Left forelimb (tissue), 1 donor: ENCODE measurements at regions not wholly inside any gene's neighbourhood (a gene's known extent, or its start where the extent isn't known, plus 50 kb on each side); places are given as distances from the start of the nearest gene placed in this dataset.
A peak's percentile ranks its signal among the peaks of the same experiment; 100 is the strongest.

Experiments
- DNase-seq: peaks from one replicate; pipeline ENCODE4 v3.0.0-alpha.2; 2018; ENCODE audit warnings: low spot score

DNA sequence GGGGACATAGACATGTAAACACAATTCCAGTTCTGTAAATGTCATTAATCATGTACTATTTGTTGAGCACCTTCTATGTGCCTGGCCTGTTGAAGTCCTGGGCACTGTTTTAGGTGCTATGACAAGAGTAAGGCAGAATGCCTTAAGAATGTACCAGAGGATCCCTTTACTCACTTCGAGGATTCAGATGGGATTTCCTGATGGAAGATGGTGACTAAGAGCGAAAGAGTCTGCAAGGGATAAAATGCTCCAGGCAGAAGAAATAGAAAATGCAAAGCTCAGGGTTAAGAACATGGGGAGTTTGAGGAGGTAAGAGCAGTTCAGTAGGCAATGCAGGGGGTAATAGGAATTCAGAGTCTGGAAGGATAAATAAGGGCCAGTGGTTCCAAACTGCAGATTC lies 671.3 kb upstream of the TBX3 start:
- DNase-seq: no peak

DNA sequence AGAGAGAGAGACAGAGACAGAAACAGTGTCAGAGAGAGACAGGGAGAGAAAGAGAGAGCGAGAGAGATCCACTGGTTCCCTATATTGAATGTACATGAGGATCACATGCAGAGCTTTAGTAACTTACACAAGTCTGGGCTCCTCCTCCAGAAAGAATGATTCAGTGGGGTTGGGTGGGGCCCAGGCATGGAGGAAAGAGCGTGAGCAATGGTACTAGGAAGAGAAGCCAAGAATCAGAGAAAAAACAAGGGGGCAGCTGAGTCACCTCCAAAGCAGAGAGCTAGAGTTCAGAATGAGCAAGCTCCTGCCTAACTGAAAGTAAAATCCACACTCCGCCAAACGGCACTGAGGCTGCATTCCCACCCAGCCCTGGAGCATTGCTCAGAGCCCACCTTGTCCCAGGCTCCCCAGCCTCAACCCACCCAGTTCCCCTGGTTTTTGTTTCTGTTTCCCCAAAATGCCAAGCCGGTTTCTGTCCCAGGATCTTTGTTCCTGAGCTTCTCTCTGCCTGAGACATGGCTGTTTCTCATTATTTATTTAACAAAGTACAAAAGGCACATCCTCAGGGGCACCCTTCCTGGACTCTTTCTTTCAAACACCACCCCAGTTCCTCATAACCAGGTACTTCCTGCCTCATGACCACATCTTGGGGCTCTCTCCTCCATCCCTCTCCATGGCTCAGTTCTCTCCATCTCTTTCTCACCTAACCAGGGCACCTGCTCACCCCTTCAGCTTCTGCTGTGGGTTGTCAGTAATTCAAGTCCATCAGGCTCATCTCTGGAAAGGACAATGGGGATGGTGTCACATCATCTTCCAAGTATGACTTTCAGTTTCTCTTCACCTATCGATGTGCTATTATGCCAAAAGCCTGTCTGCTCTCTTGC lies 670.3 kb upstream of the TBX3 start:
- no peak for DNase-seq

DNA sequence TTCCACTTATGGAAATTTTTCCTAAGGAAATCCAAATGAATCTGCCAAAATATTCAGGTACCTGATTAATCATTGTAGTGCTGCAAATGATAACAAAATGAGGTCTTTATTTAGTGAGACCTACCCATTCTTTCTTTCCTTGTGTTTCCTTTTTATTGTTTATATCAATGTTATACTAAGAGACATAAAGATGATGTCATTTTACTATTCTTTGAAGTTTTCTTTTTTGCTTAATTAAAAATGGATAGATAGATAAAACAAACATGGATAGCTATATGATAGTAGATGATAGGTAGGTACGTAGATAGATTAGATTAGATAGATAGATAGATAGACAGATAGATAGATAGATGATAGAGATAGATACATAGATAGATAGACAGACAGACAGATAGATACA lies 669.5 kb upstream of the TBX3 start:
- no peak for DNase-seq

DNA sequence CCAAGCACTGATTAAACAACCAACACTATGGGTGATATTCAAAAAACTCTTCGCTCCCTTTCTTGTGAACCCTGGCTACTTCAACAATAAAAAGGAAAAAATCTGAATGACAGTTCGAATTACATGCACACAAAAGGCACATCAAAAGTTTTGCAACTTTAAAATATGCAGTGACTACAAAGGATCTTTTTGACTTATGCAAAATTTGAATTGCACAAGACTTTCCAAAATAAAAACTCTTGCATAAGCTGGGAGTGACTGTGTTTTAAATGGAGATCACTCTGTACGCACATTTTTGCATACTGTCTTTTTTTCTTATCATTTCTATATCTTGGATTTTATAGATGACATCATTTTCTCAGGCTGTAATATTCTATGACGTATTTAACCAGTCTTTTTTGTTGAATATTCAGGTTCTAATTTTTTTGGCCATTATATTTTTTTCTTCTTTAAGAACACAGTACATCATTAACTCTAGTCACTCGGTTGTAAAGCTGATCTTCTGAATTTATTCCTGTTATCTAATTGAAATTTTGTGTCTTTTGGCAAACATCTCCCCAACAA lies 667.6 kb upstream of the TBX3 start:
- DNase-seq: no peak

DNA sequence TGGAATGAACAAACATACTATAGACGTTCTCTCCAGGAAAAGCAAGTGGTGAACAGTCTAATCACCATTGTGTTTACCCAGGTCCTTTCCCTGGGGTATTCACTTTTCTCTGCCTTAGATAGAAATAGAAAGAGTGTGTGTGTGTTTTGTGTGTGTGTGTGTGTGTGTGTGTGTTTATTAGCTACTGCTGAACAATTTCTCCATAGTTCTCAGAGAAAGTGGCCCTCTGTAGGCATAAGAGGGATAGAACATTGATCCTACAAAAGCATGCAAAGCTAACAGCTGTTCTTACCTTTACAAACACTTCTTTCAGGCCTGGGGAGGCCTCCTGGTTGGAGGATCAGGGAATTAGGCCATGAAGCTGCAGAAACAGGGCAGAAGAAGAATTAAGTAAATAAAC lies 665.7 kb upstream of the TBX3 start:
- no peak for DNase-seq

DNA sequence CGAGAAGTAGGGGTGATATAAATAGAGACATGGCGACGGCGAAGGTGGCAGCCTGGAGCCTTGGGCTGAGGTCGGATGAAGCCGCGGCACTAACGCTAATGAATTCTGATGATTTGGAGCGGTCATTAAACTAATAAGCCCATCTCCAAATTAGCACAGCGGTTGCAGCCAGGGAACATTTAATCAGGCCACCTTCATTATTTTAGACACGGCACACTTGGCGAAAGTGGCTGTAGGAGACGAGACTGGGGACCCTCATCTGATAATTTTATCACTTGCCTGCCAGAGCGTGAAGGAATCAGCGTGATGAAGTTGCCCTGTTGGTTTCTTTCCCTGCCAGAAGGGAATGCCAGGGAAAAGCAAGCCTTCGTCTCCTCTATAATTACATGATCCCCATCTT lies 664.3 kb upstream of the TBX3 start:
- no peak for DNase-seq

DNA sequence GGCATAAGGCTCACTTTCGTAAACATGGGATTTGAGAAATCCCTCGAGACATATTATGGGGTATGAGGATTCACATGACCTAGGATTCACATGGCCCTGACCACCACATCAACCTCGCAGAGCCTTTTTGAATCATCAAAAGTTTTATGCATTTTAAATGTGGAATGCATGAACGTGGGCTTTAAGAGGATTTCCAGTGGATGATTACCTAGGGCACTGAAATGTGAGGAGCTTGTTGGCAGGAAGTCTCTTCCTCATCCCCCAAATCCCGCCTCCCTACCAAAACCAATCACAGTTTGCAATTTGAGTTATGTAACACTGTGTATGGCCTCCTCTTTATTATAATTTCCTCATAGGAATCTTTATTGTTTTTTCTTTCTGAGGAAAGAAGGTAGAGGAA lies 659.6 kb upstream of the TBX3 start:
- DNase-seq: no peak

DNA sequence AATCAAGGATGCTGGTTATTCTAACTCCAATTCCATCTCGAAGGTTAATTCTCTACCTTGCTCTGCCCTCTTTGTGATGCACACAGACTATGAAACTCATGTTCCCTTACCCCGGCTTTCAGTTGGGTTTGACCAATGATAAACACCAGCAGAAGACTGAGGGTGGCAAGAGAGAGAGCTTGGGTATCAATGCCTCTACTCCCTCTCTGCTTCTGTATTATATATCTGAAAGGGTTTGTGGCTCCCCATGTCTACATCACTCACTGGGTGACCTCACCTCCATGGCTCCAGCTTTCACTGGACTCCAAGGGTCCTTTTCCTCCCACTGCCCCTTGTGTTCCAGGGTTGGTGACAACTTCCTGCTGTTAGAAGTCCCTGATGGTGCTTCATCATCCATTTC lies 659.0 kb upstream of the TBX3 start:
- no peak for DNase-seq

DNA sequence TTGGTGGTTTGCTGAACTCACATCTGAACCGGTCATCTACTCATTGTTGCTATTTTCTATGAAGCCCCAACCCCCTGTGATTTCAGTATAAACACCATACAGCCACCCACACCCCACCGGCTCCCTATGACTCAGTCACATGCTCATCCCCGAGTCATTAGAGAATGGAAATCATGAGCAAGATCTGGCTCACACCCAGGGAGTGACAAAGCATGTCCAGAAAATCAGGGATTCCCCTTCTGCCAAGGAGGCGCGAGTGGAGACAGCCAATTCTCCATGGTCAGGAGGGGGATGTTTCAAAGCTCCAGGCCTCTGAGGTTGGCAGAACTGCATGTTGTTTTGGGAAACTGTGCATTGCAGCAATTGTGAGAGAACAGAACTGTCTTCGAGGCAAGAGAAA lies 657.5 kb upstream of the TBX3 start:
- peak; percentile 77 for DNase-seq

DNA sequence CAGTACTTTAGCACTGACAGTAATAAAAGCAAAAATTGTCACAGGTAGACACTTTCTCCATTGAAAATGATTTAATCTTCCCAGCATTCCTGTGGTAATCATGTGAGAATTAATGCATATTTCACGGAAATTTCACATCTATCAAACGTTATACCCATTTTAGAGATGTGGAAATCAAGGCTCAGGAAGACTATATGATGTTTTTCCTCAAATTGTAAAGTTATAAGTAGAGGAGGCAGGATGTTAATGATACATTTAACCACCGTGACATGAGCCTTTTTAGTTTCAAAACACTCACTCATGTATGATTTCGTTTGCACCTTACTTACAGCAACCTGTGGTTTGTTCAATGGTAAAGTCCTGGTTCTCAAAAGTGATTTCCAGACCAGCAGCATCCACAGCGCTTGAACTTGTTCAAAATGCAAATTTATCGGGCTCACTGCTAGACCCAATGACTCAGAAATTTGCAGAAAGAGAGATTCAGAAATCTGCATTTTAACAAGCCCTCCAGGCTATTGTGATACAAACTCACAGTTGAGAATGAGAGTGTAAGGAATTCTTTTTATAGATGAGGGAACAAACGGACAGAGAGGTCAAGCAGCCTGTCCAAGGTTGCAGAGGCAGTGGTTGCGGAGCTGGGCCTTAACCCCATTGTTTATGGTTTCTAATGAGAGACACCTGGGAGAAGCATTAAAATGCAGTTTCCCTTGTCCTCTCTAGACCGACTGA lies 654.8 kb upstream of the TBX3 start:
- no peak for DNase-seq

DNA sequence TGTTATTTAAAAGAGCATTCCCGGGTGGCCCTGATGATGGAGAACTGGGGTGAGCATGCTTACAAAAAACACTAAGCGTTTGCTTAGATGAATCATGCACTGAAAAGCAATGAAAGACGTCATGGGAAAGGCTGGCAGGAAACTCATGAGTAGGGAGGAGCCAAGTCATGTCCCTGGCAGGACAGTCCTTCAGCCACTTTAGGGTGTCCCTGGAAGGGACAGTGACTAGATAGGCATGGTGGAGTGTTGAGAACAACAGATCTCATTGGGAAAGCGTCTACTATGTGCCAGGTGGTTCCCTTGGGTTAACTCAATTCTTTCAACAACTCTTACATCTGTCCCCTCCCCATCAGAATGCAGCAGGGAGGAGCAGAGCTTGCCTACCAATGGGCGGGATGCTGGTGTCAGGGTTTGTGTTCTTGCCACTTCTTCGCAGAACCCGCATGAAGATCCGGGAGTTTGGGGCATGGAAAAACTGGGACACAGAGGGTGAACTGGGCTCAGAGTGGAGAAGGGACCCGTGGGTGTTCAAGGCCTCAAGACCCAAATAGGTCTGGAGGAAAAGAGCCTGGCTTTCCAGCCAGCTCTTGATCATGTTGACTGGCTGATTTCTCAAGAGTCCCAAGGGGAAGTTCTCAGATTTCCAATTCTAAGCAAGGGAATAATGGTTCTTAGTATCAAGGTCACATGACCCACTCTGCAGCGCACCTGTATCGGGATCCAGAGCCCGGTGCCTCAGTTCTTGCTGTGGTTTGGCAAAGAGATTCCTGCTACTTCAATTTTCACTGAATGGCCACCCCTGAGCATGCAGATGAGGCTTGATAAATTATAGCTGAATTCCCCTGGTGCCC lies 653.9 kb upstream of the TBX3 start:
- no peak for DNase-seq

DNA sequence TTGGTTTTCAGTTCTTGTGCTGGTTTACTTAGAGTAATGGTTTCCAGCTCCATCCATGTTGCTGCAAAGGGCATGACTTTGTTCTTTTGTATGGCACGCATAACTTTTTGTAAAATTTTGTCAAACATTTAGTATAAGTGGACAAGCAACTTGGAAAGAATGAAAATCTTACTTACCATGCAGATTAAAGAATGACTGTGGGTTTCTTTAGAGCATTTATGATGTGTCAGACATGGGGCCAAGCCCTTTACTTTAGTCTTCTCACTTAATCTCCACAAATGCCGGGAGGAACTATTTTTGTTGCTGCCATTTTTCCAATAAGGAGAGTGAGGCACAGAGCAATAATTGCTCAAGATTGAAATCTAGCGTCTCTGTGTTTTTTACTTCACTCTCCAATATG lies 652.5 kb upstream of the TBX3 start:
- no peak for DNase-seq

DNA sequence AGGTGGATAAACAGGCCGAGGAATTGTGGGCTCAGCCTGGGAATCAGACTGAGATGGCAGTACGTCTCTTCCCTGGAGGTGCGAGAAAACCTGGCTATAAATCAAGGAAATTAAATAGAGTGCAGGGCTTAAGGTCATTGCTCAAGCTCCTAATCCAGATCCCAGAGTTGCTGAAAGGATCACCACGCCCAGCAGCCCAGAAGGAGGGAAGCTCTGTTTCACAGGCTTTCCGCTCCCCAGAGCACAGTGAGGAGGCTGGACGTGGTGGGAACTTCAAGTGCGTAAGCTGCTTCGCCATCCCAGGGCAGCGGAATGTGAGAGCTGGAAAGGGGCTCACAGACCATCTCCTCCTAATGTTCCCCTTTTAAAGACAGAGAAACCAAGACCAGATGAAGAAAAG lies 651.6 kb upstream of the TBX3 start:
- no peak for DNase-seq

DNA sequence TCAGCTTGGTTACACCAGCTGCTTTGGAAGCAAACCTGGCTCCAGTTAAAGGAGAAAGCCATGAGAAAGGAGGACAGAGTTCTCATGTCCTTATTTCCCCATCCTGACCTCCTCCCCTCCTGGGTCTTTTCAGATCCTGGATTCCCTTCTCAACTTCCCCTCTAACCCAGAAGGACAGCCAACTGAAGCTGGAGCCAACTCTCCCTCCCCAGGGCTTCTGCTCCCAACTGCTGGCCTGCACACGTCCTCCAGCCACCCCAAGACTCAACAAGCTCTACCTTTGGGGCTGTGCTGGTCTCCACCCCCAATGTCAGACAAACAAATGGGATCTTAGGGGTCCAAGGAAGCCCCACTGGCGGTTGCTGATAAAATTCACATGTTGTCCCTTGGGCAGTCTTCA lies 651.1 kb upstream of the TBX3 start:
- no peak for DNase-seq

DNA sequence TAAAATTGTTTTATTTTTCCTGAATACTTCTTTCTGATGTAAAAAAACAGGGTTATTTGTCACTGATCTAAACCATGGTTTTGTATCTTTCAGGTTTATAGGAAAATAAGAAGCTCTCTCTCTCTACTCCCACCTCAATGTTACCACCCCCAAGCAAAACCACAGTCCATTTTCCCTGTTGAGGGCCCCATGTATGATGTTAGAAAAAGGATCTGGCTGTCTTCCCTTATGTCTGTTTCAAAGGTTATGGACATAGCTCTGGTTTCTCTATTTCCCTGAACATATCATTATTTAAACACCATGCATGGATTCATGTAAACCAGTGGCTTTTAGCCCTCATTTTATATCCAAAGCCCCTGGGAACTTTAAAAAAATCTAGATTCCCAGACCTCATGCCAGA lies 649.0 kb upstream of the TBX3 start:
- DNase-seq: no peak

DNA sequence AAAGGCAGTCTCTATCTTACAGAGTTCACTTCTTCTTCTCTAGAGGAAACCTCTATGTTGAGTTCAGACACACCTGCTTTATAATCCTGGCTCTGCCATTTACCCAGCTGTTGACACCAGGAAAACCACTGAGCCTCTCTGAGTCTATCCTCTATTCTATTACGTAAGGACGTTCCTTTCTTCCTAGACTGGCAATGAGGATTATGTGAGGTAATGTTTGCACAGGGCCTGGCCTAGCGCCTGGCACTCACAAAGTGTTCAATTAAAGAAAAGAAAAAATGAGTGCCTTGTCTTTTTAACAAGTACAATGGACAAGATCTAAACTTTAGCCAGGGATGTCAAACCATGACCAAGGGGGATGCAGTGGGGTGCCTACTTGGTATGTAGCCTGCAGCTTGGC lies 641.9 kb upstream of the TBX3 start:
- no peak for DNase-seq

DNA sequence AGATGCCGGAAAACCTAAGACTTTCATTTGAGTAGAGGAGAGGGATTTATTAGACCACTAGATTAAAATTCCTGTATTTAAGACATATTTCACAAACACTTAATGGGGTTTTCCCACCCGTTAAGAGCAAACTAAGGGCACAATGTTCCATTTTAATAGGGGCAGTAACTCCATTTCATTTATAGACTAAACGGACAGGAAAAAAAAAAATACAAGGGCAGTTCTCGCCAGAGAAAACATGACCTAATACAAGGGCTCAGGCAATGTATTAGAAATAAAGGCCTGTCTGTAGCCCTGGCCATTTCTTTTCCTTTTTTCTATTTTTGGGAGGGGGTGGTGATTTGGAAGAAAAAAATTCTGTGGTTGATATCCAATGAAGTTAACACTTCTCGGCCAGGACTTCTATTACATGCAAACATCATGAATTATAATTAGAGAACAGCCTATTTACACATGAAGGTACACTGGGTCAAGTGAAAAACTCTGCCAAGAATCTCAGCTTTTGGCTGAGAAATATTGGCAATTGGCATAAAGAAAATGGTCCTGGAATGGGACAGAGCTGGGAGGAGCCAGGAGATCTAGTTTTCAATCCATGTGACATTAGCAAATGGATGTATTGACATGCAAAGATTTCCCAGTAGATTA lies 641.1 kb upstream of the TBX3 start:
- DNase-seq: no peak

DNA sequence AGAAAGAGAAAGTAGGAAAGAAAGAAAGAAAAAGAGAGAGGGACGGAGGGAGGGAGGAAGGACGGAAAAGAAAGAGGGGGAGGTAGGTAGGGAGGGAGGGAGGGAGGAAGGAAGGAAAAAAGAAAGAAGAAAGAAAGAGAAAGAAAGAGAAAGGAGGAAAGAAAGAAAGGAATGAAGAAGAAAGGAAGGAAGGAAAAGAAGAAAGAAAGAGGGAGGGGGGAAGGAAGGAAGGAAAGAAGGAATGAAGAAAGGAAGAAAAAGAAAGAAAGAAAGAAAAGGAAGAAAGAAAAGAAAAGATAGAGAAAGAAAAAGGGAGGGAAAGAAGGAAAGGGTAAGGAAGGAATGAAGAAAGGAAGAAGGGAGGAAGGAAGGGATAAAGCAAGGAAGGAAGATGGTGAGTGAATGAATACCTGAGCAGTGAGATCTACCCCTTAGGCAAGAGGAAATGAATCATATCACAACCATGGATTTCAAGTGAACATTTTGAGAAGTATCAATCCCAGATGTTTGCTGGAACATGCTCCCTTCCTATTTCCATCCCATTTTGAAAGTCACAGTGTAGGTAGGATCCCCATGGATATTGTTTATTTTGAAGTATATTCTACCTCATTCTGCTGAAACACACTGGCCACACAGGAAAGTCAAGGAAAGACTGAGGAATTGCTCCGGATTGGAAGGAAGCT lies 639.4 kb upstream of the TBX3 start:
- no peak for DNase-seq

DNA sequence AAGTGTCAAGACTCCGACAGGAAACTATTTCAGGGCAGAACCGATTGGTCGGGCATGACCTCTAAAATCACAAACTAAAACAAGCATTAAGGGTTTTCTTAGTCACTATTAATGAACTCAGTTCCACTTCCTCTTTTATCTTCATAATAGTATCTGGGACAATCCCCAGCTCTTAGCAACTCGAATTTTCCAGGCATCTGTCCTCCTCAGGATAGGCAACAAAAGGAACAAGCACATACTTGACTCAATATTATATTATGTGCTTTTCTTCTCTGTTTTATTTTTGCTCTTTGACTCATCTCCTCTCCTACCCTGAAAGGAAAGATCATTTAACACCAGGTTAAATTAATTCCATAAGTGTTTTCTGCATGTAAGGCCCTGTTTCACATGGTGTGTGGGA lies 638.3 kb upstream of the TBX3 start:
- no peak for DNase-seq

DNA sequence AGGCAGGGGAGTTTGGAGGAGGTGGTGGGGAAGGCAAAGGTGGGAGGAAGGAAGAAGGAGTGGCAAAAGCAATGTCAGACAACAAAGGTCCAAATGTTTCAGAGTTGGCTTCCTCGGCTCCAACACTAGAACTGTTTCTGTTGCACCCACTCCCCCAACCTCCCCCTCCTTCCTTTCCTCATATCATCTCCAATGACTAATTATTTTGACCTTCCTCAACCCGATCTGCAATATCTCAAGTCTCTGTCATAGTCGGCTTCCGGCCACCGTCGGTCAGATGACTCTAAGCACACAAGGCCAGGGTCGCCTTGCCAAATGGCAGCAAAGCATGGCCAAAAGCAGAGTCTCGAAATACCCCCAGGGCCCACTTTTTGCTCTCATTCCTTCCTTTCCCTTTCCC lies 637.0 kb upstream of the TBX3 start:
- no peak for DNase-seq

DNA sequence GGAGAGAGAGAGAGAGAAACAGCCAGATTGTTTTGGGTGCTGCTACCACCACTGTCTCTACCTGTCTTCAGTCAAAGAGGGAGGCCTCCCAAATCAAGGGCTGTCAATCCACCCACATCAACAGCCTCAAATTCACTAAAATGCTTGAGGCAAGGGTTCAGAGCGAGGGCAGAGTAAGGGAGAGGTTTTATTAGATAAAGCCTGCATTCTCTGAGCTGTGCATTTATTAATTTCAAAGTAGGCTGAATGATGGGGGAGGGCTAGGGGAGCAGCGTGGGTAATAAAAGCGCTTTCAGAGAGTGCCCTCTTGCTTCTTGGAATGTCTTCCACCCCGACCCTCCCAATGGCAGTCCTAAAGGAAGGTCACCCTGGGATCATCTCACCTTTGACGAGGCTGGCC lies 636.5 kb upstream of the TBX3 start:
- no peak for DNase-seq
